Upper lobe of right lung (tissue), 1 donor: ENCODE measurements at regions not wholly inside any gene's neighbourhood (a gene's known extent, or its start where the extent isn't known, plus 50 kb on each side); places are given as distances from the start of the nearest gene placed in this dataset.

Experiments
- ATAC-seq: fragments of 200-7000 bp; cut with Tn5 transposase; one replicate; pipeline ENCODE4 v1.9.1; 2020; ENCODE audit warnings: mild to moderate bottlenecking, moderate library complexity
- DNase-seq: peaks from one replicate; pipeline ENCODE4 v3.0.0-alpha.2; 2020
- H3K27ac ChIP-seq: fragments of 200-600 bp; one replicate; pipeline ENCODE4 v1.8.0; 2022
- H3K27me3 ChIP-seq: fragments of 200-600 bp; one replicate; pipeline ENCODE4 v1.8.0; 2022; ENCODE audit warnings: mild to moderate bottlenecking
- H3K36me3 ChIP-seq: fragments of 200-600 bp; one replicate; pipeline ENCODE4 v1.8.0; 2022
- H3K4me1 ChIP-seq: fragments of 200-600 bp; one replicate; pipeline ENCODE4 v1.8.0; 2022
- H3K4me3 ChIP-seq: fragments of 200-600 bp; one replicate; pipeline ENCODE4 v1.8.0; 2022; ENCODE audit warnings: mild to moderate bottlenecking
- H3K9me3 ChIP-seq: fragments of 200-600 bp; one replicate; pipeline ENCODE4 v1.8.0; 2022
- intact Hi-C: fragments of 100-400 bp; cut with DNase I; formaldehyde crosslinking; loops from one replicate; pipeline ENCODE4 v1.11.0; 2022
- TF ChIP-seq, protein P1 (sequence below): fragments of 200-600 bp; IDR thresholded peaks from one replicate; pipeline ENCODE4 v1.8.0; 2022; ENCODE audit warnings: antibody characterized with exemption
- donor health status: DM: no; HTN: yes; CAD: no; lungs with severe emphysema.

GRCh38 chr3:181497358-181497757, 214.4 kb upstream of the SOX2 start:
- Histone ChIP-seq H3K27ac (no peak overlapping the region), H3K4me3 (no peak overlapping the region), H3K9me3 (no peaks in the 10 kb centered on the region), H3K36me3 (no peaks in the 10 kb centered on the region), H3K4me1 (no peaks in the 10 kb centered on the region), H3K27me3 (no peaks in the 10 kb centered on the region)
- DNase-seq (no peak), ATAC-seq (no peak)
- TF ChIP-seq, protein P1, sequence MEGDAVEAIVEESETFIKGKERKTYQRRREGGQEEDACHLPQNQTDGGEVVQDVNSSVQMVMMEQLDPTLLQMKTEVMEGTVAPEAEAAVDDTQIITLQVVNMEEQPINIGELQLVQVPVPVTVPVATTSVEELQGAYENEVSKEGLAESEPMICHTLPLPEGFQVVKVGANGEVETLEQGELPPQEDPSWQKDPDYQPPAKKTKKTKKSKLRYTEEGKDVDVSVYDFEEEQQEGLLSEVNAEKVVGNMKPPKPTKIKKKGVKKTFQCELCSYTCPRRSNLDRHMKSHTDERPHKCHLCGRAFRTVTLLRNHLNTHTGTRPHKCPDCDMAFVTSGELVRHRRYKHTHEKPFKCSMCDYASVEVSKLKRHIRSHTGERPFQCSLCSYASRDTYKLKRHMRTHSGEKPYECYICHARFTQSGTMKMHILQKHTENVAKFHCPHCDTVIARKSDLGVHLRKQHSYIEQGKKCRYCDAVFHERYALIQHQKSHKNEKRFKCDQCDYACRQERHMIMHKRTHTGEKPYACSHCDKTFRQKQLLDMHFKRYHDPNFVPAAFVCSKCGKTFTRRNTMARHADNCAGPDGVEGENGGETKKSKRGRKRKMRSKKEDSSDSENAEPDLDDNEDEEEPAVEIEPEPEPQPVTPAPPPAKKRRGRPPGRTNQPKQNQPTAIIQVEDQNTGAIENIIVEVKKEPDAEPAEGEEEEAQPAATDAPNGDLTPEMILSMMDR, result no peak
- intact Hi-C loops, result no loop called here

- ATAC-seq, result no peak
- no peaks in the 10 kb centered on the region for H3K9me3 ChIP-seq
- no peaks in the 10 kb centered on the region for H3K36me3 ChIP-seq
- H3K4me1 ChIP-seq, result no peaks in the 10 kb centered on the region
- intact Hi-C loops, result no loop called here
- TF ChIP-seq, protein P1, result no peak
- no peak overlapping the region for H3K27ac ChIP-seq
- DNase-seq, result no peak
- no peak overlapping the region for H3K4me3 ChIP-seq
- H3K27me3 ChIP-seq, result no peaks in the 10 kb centered on the region
Measured at GRCh38 chr3:181493423-181493822, 218.3 kb upstream of the SOX2 start.

DNA sequence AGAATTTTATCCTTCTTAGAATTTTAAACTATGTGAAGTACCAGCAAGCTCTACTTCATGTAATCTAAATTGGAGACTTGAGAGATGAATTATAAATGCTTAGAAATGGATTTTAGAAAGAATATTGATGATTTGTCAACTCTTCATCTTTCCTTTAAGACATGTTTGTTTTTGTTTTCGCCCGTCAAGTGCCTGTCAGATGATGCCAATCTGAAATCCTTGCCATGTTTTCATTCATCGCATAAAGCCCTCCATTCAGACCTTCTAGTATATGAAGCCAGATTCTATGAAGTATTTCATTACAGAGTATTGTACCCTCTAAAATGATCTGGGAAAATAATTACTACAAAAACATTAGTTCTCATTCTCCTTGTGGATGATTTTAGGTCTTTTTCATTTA, 223.2 kb upstream of the SOX2 start:
- H3K27me3 ChIP-seq, result no peaks in the 10 kb centered on the region
- H3K4me1 ChIP-seq, result peaks cover 6% of the 10 kb centered on the region
- DNase-seq, result no peak
- H3K27ac ChIP-seq, result no peak overlapping the region
- no peak overlapping the region for H3K4me3 ChIP-seq
- ATAC-seq, result no peak
- intact Hi-C loops, result no loop called here
- TF ChIP-seq, protein P1, result no peak
- no peaks in the 10 kb centered on the region for H3K36me3 ChIP-seq
- H3K9me3 ChIP-seq, result no peaks in the 10 kb centered on the region

GRCh38 chr3:181487236-181487978, 224.3 kb upstream of the SOX2 start:
- Histone ChIP-seq H3K36me3 (no peaks in the 10 kb centered on the region), H3K4me3 (no peak overlapping the region), H3K27me3 (no peaks in the 10 kb centered on the region), H3K4me1 (peaks cover 6% of the 10 kb centered on the region), H3K9me3 (no peaks in the 10 kb centered on the region), H3K27ac (no peak overlapping the region)
- TF ChIP-seq, protein P1, result no peak
- ATAC-seq (no peak), DNase-seq (no peak)
- intact Hi-C loops, result no loop called here

DNA sequence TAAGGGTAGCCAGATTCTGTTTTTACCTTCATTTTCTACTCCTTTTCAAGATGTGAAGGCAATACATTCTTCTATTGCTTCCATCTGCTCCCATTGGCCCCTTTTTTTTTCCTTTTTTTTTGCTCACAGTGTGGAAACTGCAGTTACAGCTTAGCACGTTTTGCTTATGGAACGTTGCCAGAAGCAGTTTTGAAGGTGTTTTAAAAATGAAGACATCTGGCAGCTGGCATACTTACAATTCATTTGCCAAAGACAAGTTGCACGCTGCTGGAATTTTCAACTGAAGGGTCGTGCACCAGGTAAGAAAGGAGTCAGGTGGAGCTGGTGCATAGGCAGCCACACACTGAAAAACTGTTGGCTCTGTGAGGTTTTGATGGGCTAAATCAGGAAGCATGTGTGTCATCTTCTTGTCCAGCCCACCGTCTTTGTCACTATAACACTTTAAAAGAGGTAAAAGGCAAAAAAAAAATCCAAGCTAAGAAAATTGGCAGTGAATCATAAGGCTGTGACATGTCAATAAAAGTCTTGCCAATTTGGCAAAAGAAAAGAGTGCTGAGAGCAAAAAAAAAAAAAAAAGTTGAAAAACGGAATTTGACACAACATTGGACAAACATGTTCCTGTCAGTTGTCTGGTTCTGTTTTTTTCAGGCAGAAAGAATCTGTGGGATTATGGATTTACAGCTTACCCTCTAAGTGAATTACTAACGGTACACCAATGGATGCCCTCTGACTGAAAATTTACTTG, 225.4 kb upstream of the SOX2 start:
- H3K4me3 ChIP-seq, result no peak overlapping the region
- peaks cover 6% of the 10 kb centered on the region for H3K4me1 ChIP-seq
- no peaks in the 10 kb centered on the region for H3K27me3 ChIP-seq
- ATAC-seq (no peak), DNase-seq (no peak)
- intact Hi-C loops, result no loop called here
- no peak overlapping the region for H3K27ac ChIP-seq
- no peaks in the 10 kb centered on the region for H3K9me3 ChIP-seq
- TF ChIP-seq, protein P1, result no peak
- no peaks in the 10 kb centered on the region for H3K36me3 ChIP-seq
